ENCODE measurements at regions not wholly inside any gene's neighbourhood (a gene's known extent, or its start where the extent isn't known, plus 50 kb on each side); places are given as distances from the start of the nearest gene placed in this dataset.

DNA sequence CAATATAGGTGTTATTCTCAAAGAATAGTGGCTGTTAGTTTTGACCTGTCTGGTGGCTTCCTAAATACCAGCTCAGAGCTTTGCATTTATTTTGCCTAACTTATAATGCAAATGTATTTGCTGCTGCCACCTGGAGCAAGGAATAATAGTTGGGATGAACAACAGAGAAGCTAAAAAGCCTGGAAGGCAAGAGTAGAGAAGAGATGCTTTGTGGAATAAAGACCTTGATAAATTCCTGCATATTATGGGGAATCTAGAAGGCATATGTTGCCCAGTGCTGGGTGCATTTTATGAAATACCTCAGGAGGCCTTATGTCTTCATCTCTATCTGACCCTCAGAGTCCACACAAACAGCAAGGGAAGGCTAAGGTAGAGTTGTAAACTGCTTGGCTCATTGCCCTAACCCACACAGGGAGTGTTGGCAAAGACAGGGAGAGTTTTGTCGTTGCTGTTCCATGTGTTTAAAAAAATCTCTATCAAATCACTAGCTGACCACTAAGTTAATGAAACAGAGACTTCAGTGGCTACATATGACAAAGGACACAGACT is 53.7 kb upstream of the SCAF11 start:
- DNase-seq = no peak
- TF ChIP-seq, protein P1, sequence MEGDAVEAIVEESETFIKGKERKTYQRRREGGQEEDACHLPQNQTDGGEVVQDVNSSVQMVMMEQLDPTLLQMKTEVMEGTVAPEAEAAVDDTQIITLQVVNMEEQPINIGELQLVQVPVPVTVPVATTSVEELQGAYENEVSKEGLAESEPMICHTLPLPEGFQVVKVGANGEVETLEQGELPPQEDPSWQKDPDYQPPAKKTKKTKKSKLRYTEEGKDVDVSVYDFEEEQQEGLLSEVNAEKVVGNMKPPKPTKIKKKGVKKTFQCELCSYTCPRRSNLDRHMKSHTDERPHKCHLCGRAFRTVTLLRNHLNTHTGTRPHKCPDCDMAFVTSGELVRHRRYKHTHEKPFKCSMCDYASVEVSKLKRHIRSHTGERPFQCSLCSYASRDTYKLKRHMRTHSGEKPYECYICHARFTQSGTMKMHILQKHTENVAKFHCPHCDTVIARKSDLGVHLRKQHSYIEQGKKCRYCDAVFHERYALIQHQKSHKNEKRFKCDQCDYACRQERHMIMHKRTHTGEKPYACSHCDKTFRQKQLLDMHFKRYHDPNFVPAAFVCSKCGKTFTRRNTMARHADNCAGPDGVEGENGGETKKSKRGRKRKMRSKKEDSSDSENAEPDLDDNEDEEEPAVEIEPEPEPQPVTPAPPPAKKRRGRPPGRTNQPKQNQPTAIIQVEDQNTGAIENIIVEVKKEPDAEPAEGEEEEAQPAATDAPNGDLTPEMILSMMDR (IDR thresholded peaks at IDR 0.05) = no peak
- H3K36me3 ChIP-seq (ENCODE audit: low read depth) = no peaks in the 10 kb centered on the region
- intact Hi-C loops (cut with DNase I, micrococcal nuclease) = no loop called here
- ATAC-seq = no peak
- H3K4me1 ChIP-seq (ENCODE audit: low read depth) = no peaks in the 10 kb centered on the region
- H3K9me3 ChIP-seq = peaks cover 10% of the 10 kb centered on the region
- H3K4me3 ChIP-seq = no peak overlapping the region
